Suppressor macrophage (primary cell): ENCODE measurements at regions not wholly inside any gene's neighbourhood (a gene's known extent, or its start where the extent isn't known, plus 50 kb on each side); places are given as distances from the start of the nearest gene placed in this dataset.
"Not testable (repeated sequence)": the region's sequence is repeated elsewhere in the genome, so short reads cannot be mapped to it uniquely, and the experiment has no call there.

Experiments
- DNase-seq, 4 experiments: peaks; one replicate each; pipeline ENCODE4 v3.0.0-alpha.2; 2020 to 2022

GRCh38 chr13:50755862-50756685, 87.4 kb downstream of the DLEU7 start:
- not testable (repeated sequence) for DNase-seq

GRCh38 chr13:50757008-50757407, 86.5 kb downstream of the DLEU7 start:
- no peak for DNase-seq

GRCh38 chr13:50758796-50759195, 84.7 kb downstream of the DLEU7 start:
- no peak for DNase-seq

- no peak for DNase-seq
Observed at GRCh38 chr13:50760751-50761150, 82.7 kb downstream of the DLEU7 start.

GRCh38 chr13:50761406-50761805, 82.1 kb downstream of the DLEU7 start:
- DNase-seq: no peak

GRCh38 chr13:50762969-50763567, 80.4 kb downstream of the DLEU7 start:
- DNase-seq: peak in 2 of 4 experiments; percentile 30 to 33

GRCh38 chr13:50766013-50766412, 77.5 kb downstream of the DLEU7 start:
- no peak for DNase-seq

GRCh38 chr13:50766695-50767094, 76.8 kb downstream of the DLEU7 start:
- no peak for DNase-seq

- DNase-seq: not testable (repeated sequence)
Observed at GRCh38 chr13:50772881-50773280, 70.6 kb downstream of the DLEU7 start.
